BE2C (cell line): ENCODE measurements at regions not wholly inside any gene's neighbourhood (a gene's known extent, or its start where the extent isn't known, plus 50 kb on each side); places are given as distances from the start of the nearest gene placed in this dataset.

ENCODE experiments used
- DNase-seq: peaks from one replicate; pipeline ENCODE4 v3.0.0-alpha.2; 2020
- H3K27me3 ChIP-seq: fragments of 250-450 bp; sonication (Bioruptor Pico); 2 replicates; pipeline ENCODE4 v1.5.1; 2020; ENCODE audit warnings: mild to moderate bottlenecking
- H3K36me3 ChIP-seq: fragments of 250-450 bp; sonication (Bioruptor Pico); 2 replicates; pipeline ENCODE4 v1.5.1; 2020; ENCODE audit warnings: mild to moderate bottlenecking
- H3K4me1 ChIP-seq: fragments of 250-450 bp; sonication (Bioruptor Pico); 2 replicates; pipeline ENCODE4 v1.5.1; 2020
- H3K4me3 ChIP-seq: 2 replicates; pipeline ENCODE4 v1.5.1; 2011; ENCODE audit warnings: low read depth, low read length
- H3K9me3 ChIP-seq: fragments of 250-450 bp; sonication (Bioruptor Pico); 2 replicates; pipeline ENCODE4 v1.5.1; 2020
- TF ChIP-seq, protein P1 (sequence below): IDR thresholded peaks from 2 replicates; pipeline ENCODE4 v1.5.1; 2012; ENCODE audit warnings: mild to moderate bottlenecking, low read depth, low read length

GRCh38 chr3:186487819-186488218, 56.4 kb downstream of the CRYGS start:
- H3K27me3 ChIP-seq, result no peaks in the 10 kb centered on the region
- TF ChIP-seq, protein P1, sequence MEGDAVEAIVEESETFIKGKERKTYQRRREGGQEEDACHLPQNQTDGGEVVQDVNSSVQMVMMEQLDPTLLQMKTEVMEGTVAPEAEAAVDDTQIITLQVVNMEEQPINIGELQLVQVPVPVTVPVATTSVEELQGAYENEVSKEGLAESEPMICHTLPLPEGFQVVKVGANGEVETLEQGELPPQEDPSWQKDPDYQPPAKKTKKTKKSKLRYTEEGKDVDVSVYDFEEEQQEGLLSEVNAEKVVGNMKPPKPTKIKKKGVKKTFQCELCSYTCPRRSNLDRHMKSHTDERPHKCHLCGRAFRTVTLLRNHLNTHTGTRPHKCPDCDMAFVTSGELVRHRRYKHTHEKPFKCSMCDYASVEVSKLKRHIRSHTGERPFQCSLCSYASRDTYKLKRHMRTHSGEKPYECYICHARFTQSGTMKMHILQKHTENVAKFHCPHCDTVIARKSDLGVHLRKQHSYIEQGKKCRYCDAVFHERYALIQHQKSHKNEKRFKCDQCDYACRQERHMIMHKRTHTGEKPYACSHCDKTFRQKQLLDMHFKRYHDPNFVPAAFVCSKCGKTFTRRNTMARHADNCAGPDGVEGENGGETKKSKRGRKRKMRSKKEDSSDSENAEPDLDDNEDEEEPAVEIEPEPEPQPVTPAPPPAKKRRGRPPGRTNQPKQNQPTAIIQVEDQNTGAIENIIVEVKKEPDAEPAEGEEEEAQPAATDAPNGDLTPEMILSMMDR, result no peak
- no peaks in the 10 kb centered on the region for H3K9me3 ChIP-seq
- DNase-seq, result no peak
- no peaks in the 10 kb centered on the region for H3K36me3 ChIP-seq
- no peak overlapping the region for H3K4me3 ChIP-seq
- H3K4me1 ChIP-seq, result peaks cover 21% of the 10 kb centered on the region

DNA sequence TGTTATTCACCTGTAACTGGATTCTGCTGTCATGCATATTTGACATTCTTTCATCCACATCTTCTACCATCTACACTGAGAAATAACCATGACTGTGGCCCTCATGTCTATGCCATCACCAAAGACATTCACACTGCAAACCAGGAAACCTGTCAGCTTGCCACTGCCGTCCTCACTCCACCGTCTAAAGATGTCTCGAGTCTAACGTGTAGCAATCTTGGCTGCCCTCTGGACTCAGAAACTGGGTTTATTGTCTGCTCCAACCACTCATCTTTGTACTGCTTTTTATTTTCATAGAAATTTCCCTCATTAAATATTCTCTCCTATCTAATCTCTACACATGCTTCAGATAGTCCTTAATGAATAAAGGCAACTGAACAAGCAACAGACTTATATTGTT, 57.1 kb downstream of the CRYGS start:
- peaks cover 15% of the 10 kb centered on the region for H3K4me1 ChIP-seq
- TF ChIP-seq, protein P1, result no peak
- no peak overlapping the region for H3K4me3 ChIP-seq
- DNase-seq, result no peak
- H3K36me3 ChIP-seq, result no peaks in the 10 kb centered on the region
- H3K27me3 ChIP-seq, result no peaks in the 10 kb centered on the region
- H3K9me3 ChIP-seq, result no peaks in the 10 kb centered on the region

DNA sequence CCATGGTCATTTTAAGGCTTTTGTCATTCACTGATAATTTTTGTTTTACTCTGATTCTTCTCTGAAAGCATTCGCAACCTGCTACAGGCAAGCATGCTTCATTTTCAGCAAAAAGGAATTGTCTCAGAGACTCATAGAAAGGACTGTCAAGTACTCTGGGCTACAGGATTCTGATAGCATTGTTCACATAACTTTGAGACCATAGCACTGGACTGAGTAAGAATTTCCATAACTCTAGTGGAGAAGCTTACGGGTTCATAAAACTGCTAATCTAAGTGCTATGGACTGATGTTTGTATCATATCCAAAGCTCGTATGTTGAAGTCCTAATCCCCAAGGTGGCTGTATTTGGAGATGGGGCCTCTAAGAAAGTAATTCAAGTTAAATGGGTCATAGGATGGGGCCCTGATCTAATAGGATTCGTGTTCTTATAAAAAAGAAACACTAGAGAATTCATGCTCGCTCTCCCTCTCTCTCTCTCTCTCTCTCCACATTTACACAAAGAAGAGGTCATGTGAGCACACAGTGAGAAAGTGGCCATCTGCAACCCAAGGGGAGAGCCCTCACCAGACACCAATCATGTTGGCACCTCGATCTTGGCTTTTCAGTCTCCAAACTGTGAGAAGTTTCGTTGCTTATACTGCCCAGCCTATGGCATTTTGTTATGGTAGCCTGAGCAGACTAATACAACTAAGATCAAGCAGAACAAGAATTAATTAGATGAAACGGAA, 60.4 kb downstream of the CRYGS start:
- TF ChIP-seq, protein P1, result no peak
- Histone ChIP-seq H3K4me3 (no peak overlapping the region), H3K4me1 (peaks cover 11% of the 10 kb centered on the region), H3K27me3 (no peaks in the 10 kb centered on the region), H3K9me3 (no peaks in the 10 kb centered on the region), H3K36me3 (no peaks in the 10 kb centered on the region)
- no peak for DNase-seq

DNA sequence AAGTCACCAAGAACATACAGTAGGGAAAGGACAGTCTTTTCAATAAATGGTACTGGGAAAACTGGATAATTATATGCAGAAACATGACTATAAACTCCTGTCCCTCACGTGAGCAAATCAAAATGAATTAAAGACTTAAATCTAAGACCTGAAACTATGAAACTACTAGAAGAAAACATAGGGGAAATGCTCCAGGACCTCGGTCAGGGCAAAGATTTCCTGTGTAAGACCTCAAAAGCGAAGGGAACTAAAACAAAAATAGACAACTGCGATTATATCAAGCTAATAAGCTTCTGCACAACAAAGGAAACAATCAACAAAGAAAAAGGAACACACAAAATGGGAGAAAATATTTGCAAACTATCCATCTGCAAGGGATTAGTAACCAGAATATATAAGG, 62.7 kb downstream of the CRYGS start:
- DNase-seq, result no peak
- no peaks in the 10 kb centered on the region for H3K27me3 ChIP-seq
- H3K36me3 ChIP-seq, result no peaks in the 10 kb centered on the region
- H3K4me3 ChIP-seq, result no peak overlapping the region
- TF ChIP-seq, protein P1, result no peak
- H3K4me1 ChIP-seq, result peaks cover 1% of the 10 kb centered on the region; the same call in 1 of the 2 replicates
- no peaks in the 10 kb centered on the region for H3K9me3 ChIP-seq

DNA sequence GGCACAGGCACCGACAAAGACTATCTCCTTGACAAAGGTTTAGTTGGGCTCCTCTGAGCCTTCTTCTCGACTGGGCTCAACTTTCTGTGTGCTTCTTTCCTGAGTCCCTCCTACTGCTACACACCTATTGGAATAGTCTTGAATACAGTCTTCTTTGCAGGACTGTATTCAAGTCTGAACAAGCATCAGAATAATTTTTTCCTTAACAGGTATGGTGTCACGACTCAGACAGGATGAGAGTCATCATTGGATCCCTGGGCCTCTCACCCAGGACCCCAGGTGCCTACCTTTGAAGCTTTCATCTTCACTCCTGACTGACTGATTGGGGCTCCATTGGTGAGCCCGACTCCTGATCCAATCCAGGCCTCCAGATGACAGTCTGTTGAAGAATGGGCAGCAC, 66.3 kb downstream of the CRYGS start:
- no peaks in the 10 kb centered on the region for H3K36me3 ChIP-seq
- TF ChIP-seq, protein P1, result no peak
- peaks cover 4% of the 10 kb centered on the region; the same call in 1 of the 2 replicates for H3K4me1 ChIP-seq
- H3K9me3 ChIP-seq, result no peaks in the 10 kb centered on the region
- H3K4me3 ChIP-seq, result no peak overlapping the region
- H3K27me3 ChIP-seq, result no peaks in the 10 kb centered on the region
- no peak for DNase-seq

DNA sequence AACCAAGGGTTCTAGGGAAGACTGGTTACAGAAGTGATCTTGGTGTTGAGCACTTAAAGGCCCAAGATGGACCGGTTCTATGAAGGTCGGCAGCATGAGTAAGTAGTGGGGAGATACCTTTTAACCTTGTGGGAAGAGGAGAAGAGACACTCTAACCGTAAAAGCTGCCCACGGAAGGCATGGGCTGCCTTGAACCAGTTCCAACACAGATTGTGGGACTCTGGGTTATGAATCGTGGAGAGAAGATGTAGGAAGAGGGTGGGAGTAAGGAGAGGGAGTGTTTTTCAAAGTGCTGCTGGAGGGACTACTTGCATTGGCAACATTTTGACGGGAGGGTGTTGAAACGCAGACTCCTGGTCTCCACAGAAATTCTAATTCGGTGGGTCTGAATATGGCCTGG, 67.1 kb downstream of the CRYGS start:
- DNase-seq, result no peak
- TF ChIP-seq, protein P1, result no peak
- Histone ChIP-seq H3K4me1 (peaks cover 6% of the 10 kb centered on the region), H3K9me3 (no peaks in the 10 kb centered on the region), H3K36me3 (no peaks in the 10 kb centered on the region), H3K27me3 (no peaks in the 10 kb centered on the region), H3K4me3 (no peak overlapping the region)
